GM12873 (cell line): ENCODE measurements at regions not wholly inside any gene's neighbourhood (a gene's known extent, or its start where the extent isn't known, plus 50 kb on each side); places are given as distances from the start of the nearest gene placed in this dataset.

Experiments used
- TF ChIP-seq, protein P1 (sequence below): IDR thresholded peaks from 2 replicates; pipeline ENCODE4 v1.5.1; 2012; ENCODE audit warnings: low read depth, mild to moderate bottlenecking, moderate library complexity, low read length, control low read depth; ENCODE audit not compliant: insufficient read depth; ENCODE audit errors: missing control alignments

DNA sequence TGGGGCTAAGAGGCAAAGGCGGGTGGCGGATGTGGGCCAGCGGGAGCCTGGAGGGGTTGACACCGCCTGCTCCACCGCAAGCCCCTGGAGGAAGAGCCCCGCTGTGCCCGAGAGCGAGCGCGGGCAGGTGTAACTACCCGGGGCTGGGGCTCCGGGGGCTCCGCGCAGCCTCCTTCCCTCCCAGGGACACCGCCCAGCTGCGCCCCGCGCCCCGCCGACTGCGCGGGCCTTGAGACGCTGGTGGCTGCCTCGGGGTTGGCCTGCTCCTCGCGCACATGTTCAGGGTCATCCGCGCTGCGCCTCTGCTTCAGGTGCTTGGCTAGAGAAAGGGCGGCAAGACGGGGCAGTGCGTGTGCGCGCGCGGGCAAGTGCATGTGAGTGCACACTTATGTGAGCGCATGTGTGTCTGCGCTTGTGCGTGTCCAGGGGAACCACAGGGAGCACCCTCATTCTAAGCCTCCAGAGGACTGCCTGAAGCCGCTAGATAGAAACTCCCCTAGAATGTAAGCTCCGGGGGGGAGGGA is 197.5 kb upstream of the TMEM45B start:
- TF ChIP-seq, protein P1, sequence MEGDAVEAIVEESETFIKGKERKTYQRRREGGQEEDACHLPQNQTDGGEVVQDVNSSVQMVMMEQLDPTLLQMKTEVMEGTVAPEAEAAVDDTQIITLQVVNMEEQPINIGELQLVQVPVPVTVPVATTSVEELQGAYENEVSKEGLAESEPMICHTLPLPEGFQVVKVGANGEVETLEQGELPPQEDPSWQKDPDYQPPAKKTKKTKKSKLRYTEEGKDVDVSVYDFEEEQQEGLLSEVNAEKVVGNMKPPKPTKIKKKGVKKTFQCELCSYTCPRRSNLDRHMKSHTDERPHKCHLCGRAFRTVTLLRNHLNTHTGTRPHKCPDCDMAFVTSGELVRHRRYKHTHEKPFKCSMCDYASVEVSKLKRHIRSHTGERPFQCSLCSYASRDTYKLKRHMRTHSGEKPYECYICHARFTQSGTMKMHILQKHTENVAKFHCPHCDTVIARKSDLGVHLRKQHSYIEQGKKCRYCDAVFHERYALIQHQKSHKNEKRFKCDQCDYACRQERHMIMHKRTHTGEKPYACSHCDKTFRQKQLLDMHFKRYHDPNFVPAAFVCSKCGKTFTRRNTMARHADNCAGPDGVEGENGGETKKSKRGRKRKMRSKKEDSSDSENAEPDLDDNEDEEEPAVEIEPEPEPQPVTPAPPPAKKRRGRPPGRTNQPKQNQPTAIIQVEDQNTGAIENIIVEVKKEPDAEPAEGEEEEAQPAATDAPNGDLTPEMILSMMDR, result no peak

- TF ChIP-seq, protein P1, result no peak
Observed at GRCh38 chr11:129620237-129621104, 195.2 kb upstream of the TMEM45B start.

DNA sequence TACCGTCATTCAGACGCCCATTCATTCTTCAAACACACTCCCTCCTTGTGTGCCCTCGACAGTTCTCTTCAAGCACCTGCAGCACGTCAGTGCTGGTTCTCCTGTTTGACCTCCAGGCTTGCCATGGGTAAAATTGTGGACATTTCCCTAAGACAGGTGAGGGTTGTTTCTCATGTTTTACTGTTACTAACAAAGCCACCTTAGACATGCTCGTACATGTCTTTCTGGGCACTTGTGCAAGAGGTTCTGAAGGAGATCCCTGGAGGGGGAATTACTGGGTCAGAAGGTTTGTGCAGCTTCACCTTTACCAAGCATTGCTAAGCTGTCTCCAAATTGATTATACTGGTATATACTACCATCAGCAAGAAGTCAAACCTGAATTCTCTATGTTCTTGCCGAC is 189.7 kb upstream of the TMEM45B start:
- TF ChIP-seq, protein P1, result no peak

GRCh38 chr11:129631201-129631600 is 184.4 kb upstream of the TMEM45B start:
- TF ChIP-seq, protein P1, result no peak

DNA sequence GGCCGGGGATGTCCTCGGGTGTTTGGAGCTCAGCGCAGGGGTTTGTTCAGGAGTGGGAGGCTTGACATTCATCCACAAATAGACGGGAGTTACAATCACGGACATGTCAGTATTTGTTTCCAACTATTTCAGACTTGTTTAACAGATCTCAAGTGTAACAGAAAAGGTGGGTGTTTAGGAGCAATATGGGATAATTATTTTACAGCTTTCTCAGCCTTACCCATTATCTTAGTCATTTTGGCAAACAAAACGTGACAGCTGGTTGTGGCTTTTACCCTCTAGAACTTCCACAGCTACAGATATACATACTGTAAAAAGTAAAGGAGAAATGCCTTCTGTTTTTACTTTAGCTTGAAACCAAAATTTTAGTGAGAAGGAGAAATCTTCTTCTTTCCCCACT is 178.7 kb upstream of the TMEM45B start:
- TF ChIP-seq, protein P1, result no peak

DNA sequence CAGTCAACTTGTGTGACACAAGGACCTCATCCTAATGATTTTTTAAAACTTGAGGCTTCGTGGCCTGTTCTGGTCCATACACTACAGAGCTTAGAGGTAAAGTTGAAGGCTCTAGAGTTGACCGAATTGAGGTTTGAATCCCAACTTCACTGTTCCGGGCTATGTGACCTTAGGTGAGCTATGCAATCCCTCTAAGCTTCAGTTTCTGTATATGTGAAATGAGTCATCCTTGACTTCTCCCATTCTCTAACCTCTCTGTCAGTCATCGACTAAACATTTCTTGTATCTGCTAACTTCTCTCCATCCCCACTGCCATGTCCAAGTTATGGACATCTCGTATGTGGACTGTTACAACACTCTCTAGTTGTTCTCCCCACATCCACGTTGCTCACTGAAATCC is 178.2 kb upstream of the TMEM45B start:
- TF ChIP-seq, protein P1, result no peak

DNA sequence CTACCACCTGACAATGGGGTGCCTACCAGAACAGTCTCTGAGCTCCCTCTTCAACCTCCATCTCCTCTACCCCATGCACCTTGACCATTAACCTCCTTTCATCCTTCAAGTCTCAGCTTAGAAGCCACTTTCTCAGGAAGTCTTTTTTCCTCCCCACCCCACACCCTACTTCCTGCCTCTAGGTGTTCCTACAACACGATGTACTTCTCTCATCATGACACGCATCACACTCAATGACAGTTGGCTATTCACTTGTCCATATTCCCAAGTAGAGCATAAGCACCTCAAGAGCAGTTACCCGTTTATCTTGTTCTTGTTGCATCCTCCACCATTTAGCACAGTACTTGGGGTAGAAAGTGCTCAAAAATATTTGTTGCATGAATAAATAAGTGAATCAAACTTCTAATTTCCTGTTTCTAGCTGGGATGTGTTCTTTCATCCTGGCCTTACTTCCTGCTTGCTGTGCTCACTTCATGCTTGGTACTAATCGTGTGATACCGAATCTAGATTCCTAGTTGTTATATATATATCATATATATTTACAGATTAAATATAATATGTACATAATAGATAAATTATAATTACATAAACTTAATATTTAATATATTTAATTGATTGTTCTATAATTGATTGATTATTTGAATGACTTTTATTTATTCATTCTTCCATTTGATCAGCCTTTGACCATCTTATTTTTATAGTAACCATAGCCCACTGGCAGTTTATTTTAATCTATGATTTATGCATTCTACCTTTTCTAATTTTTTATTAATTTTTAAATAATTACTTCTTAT is 177.5 kb upstream of the TMEM45B start:
- TF ChIP-seq, protein P1, result no peak
